ENCODE measurements at regions not wholly inside any gene's neighbourhood (a gene's known extent, or its start where the extent isn't known, plus 50 kb on each side); places are given as distances from the start of the nearest gene placed in this dataset.

DNA sequence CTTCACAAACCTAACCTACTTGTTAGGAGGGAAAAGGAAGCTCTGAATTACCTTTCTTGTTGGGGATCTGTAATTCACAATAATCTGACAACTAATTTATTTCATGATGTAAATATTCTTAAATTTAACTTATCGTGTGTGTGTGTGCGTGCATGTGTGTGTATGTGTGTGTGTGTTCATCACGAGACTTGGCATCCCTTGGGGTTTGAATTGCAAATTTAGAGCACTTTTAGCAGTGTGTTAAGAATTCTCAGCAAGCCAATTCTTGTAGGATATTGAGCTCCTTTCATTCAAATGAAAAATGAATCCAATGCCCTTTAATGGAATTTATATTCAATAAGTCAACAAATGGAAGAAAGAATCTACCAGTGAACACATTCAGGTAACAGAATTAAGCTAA lies 85.9 kb upstream of the C3orf80 start:
- no peak for DNase-seq (ENCODE audit: low spot score)
- no peaks in the 10 kb centered on the region for H3K9me3 ChIP-seq (ENCODE audit: low read length)
- no peaks in the 10 kb centered on the region for H3K4me1 ChIP-seq (ENCODE audit: insufficient read depth, low read length)
- in situ Hi-C loops (cut with HindIII; ENCODE audit: extremely low pct_ligation_motif_present, low pct_unique_long_range_greater_than_20kb) = no loop called here
- no peak overlapping the region for H3K4me2 ChIP-seq (ENCODE audit: low read depth, low read length)
- intact Hi-C loops (cut with micrococcal nuclease; ENCODE audit: unreplicated experiment) = no loop called here
- CTCF ChIA-PET (ENCODE audit: low intra/inter-chr PET ratio, low total read pairs) = no interaction called here
- WGBS (ENCODE audit: low lambda C conversion rate) = 45% methylated on average over 3 of the region's 3 CpGs
- FAIRE-seq = no peak
- no TSS peak for BruUV-seq (replicated peaks)
- no peak overlapping the region for H3K9ac ChIP-seq (ENCODE audit: insufficient read depth, low read depth, low read length)
- no peaks in the 10 kb centered on the region for H4K20me1 ChIP-seq (ENCODE audit: insufficient read depth, low read length)
- POLR2A ChIA-PET = no interaction called here
- H2AFZ ChIP-seq (ENCODE audit: low read length) = no peak overlapping the region
- ATAC-seq = no peak
- H3K36me3 ChIP-seq (replicated peaks in 1 of 2; ENCODE audit: control insufficient read depth in 1 of 2, insufficient read depth in 2 of 2, low read length in 2 of 2) = no peaks in the 10 kb centered on the region
- H3K27me3 ChIP-seq (ENCODE audit: control insufficient read depth in 1 of 2, insufficient read depth in 2 of 2, low read length in 2 of 2) = no peaks in the 10 kb centered on the region
- no peak overlapping the region for H3K27ac ChIP-seq (ENCODE audit: extremely low read length, insufficient read depth, low read length)
- H3K4me3 ChIP-seq (replicated peaks in 1 of 3; ENCODE audit: insufficient read depth in 1 of 3, low read depth in 2 of 3, low read length in 3 of 3) = no peak overlapping the region
- H3K79me2 ChIP-seq (ENCODE audit: insufficient read depth, low read length) = no peaks in the 10 kb centered on the region
- TF ChIP-seq CHCHD3 (CRISPR knock-in tag; IDR thresholded peaks at IDR 0.05) (no peak), FOXC1 (CRISPR knock-in tag; IDR thresholded peaks at IDR 0.05; ENCODE audit: borderline replicate concordance) (no peak), HOXA9 (CRISPR knock-in tag; IDR thresholded peaks at IDR 0.05; ENCODE audit: borderline replicate concordance) (no peak), YEATS4 (CRISPR knock-in tag; IDR thresholded peaks at IDR 0.05; ENCODE audit: borderline replicate concordance) (no peak), SOX5 (CRISPR knock-in tag; IDR thresholded peaks at IDR 0.05; ENCODE audit: borderline replicate concordance) (no peak), FOXK2 (IDR thresholded peaks at IDR 0.05) (no peak)
- TF ChIP-seq, protein P1, sequence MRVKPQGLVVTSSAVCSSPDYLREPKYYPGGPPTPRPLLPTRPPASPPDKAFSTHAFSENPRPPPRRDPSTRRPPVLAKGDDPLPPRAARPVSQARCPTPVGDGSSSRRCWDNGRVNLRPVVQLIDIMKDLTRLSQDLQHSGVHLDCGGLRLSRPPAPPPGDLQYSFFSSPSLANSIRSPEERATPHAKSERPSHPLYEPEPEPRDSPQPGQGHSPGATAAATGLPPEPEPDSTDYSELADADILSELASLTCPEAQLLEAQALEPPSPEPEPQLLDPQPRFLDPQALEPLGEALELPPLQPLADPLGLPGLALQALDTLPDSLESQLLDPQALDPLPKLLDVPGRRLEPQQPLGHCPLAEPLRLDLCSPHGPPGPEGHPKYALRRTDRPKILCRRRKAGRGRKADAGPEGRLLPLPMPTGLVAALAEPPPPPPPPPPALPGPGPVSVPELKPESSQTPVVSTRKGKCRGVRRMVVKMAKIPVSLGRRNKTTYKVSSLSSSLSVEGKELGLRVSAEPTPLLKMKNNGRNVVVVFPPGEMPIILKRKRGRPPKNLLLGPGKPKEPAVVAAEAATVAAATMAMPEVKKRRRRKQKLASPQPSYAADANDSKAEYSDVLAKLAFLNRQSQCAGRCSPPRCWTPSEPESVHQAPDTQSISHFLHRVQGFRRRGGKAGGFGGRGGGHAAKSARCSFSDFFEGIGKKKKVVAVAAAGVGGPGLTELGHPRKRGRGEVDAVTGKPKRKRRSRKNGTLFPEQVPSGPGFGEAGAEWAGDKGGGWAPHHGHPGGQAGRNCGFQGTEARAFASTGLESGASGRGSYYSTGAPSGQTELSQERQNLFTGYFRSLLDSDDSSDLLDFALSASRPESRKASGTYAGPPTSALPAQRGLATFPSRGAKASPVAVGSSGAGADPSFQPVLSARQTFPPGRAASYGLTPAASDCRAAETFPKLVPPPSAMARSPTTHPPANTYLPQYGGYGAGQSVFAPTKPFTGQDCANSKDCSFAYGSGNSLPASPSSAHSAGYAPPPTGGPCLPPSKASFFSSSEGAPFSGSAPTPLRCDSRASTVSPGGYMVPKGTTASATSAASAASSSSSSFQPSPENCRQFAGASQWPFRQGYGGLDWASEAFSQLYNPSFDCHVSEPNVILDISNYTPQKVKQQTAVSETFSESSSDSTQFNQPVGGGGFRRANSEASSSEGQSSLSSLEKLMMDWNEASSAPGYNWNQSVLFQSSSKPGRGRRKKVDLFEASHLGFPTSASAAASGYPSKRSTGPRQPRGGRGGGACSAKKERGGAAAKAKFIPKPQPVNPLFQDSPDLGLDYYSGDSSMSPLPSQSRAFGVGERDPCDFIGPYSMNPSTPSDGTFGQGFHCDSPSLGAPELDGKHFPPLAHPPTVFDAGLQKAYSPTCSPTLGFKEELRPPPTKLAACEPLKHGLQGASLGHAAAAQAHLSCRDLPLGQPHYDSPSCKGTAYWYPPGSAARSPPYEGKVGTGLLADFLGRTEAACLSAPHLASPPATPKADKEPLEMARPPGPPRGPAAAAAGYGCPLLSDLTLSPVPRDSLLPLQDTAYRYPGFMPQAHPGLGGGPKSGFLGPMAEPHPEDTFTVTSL (CRISPR knock-in tag; IDR thresholded peaks at IDR 0.05; ENCODE audit: borderline replicate concordance) = no peak
- TF ChIP-seq, protein P2, sequence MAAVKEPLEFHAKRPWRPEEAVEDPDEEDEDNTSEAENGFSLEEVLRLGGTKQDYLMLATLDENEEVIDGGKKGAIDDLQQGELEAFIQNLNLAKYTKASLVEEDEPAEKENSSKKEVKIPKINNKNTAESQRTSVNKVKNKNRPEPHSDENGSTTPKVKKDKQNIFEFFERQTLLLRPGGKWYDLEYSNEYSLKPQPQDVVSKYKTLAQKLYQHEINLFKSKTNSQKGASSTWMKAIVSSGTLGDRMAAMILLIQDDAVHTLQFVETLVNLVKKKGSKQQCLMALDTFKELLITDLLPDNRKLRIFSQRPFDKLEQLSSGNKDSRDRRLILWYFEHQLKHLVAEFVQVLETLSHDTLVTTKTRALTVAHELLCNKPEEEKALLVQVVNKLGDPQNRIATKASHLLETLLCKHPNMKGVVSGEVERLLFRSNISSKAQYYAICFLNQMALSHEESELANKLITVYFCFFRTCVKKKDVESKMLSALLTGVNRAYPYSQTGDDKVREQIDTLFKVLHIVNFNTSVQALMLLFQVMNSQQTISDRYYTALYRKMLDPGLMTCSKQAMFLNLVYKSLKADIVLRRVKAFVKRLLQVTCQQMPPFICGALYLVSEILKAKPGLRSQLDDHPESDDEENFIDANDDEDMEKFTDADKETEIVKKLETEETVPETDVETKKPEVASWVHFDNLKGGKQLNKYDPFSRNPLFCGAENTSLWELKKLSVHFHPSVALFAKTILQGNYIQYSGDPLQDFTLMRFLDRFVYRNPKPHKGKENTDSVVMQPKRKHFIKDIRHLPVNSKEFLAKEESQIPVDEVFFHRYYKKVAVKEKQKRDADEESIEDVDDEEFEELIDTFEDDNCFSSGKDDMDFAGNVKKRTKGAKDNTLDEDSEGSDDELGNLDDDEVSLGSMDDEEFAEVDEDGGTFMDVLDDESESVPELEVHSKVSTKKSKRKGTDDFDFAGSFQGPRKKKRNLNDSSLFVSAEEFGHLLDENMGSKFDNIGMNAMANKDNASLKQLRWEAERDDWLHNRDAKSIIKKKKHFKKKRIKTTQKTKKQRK (IDR thresholded peaks at IDR 0.05; ENCODE audit: low read length) = no peak
- TF ChIP-seq, protein P3, sequence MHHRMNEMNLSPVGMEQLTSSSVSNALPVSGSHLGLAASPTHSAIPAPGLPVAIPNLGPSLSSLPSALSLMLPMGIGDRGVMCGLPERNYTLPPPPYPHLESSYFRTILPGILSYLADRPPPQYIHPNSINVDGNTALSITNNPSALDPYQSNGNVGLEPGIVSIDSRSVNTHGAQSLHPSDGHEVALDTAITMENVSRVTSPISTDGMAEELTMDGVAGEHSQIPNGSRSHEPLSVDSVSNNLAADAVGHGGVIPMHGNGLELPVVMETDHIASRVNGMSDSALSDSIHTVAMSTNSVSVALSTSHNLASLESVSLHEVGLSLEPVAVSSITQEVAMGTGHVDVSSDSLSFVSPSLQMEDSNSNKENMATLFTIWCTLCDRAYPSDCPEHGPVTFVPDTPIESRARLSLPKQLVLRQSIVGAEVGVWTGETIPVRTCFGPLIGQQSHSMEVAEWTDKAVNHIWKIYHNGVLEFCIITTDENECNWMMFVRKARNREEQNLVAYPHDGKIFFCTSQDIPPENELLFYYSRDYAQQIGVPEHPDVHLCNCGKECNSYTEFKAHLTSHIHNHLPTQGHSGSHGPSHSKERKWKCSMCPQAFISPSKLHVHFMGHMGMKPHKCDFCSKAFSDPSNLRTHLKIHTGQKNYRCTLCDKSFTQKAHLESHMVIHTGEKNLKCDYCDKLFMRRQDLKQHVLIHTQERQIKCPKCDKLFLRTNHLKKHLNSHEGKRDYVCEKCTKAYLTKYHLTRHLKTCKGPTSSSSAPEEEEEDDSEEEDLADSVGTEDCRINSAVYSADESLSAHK (CRISPR knock-in tag; IDR thresholded peaks at IDR 0.05; ENCODE audit: borderline replicate concordance) = no peak
- TF ChIP-seq, protein P4, sequence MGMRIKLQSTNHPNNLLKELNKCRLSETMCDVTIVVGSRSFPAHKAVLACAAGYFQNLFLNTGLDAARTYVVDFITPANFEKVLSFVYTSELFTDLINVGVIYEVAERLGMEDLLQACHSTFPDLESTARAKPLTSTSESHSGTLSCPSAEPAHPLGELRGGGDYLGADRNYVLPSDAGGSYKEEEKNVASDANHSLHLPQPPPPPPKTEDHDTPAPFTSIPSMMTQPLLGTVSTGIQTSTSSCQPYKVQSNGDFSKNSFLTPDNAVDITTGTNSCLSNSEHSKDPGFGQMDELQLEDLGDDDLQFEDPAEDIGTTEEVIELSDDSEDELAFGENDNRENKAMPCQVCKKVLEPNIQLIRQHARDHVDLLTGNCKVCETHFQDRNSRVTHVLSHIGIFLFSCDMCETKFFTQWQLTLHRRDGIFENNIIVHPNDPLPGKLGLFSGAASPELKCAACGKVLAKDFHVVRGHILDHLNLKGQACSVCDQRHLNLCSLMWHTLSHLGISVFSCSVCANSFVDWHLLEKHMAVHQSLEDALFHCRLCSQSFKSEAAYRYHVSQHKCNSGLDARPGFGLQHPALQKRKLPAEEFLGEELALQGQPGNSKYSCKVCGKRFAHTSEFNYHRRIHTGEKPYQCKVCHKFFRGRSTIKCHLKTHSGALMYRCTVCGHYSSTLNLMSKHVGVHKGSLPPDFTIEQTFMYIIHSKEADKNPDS (CRISPR knock-in tag; IDR thresholded peaks at IDR 0.05) = no peak
